HepG2 (cell line): ENCODE measurements at regions not wholly inside any gene's neighbourhood (a gene's known extent, or its start where the extent isn't known, plus 50 kb on each side); places are given as distances from the start of the nearest gene placed in this dataset.

ENCODE experiments used
- EZH2 ChIP-seq: conservative IDR thresholded peaks from 2 replicates; pipeline ENCODE4 v1.6.1; 2012; ENCODE audit warnings: mild to moderate bottlenecking, low read depth, low read length, moderate library complexity
- JUND ChIP-seq: sonication (generic); formaldehyde crosslinking; IDR thresholded peaks from 2 replicates; pipeline ENCODE4 v1.8.0; 2022; ENCODE audit warnings: mild to moderate bottlenecking, missing genetic modification reagents
- MAX ChIP-seq: IDR thresholded peaks from 2 replicates; pipeline ENCODE4 v1.6.1; 2012; ENCODE audit warnings: inconsistent platforms
- MYC ChIP-seq: sonication (generic); formaldehyde crosslinking; IDR thresholded peaks from 2 replicates; pipeline ENCODE4 v1.9.0; 2021; ENCODE audit warnings: missing genetic modification reagents, borderline replicate concordance
- NR2F2 ChIP-seq: IDR thresholded peaks from 2 replicates; pipeline ENCODE4 v1.6.1; 2012; ENCODE audit warnings: low read depth, inconsistent platforms, borderline replicate concordance
- POLR2A ChIP-seq, 2 experiments: IDR thresholded peaks; 2 replicates each; pipeline ENCODE4 v1.6.1; 2011; ENCODE audit warnings: low read depth in 2 of 2, low read length in 2 of 2, mild to moderate bottlenecking in 1 of 2, moderate library complexity in 1 of 2; ENCODE audit not compliant: insufficient read depth in 1 of 2
- TAF1 ChIP-seq: sonication (generic); formaldehyde crosslinking; IDR thresholded peaks from 2 replicates; pipeline ENCODE4 v1.4.0; 2020; ENCODE audit warnings: missing genetic modification reagents
- UBTF ChIP-seq: sonication (generic); formaldehyde crosslinking; IDR thresholded peaks from 2 replicates; pipeline ENCODE4 v1.4.0; 2020; ENCODE audit warnings: mild to moderate bottlenecking, missing genetic modification reagents
- ZNF143 ChIP-seq: sonication (generic); formaldehyde crosslinking; IDR thresholded peaks from 2 replicates; pipeline ENCODE4 v1.4.0; 2020; ENCODE audit warnings: missing genetic modification reagents
- ZNF546 ChIP-seq: sonication (generic); formaldehyde crosslinking; conservative IDR thresholded peaks from 2 replicates; pipeline ENCODE4 v1.8.1; 2023; ENCODE audit warnings: mild to moderate bottlenecking, missing genetic modification reagents
- ZNF615 ChIP-seq: sonication (generic); formaldehyde crosslinking; IDR thresholded peaks from 2 replicates; pipeline ENCODE4 v1.5.0; 2020; ENCODE audit warnings: mild to moderate bottlenecking, missing genetic modification reagents, borderline replicate concordance
- TF ChIP-seq, protein P1 (sequence below): sonication (generic); formaldehyde crosslinking; IDR thresholded peaks from 2 replicates; pipeline ENCODE4 v1.5.0; 2020; ENCODE audit warnings: mild to moderate bottlenecking, missing genetic modification reagents, moderate library complexity
- TF ChIP-seq, protein P2 (sequence below): sonication (generic); formaldehyde crosslinking; IDR thresholded peaks from 2 replicates; pipeline ENCODE4 v1.8.0; 2022; ENCODE audit warnings: missing genetic modification reagents, mild to moderate bottlenecking, moderate library complexity, borderline replicate concordance

DNA sequence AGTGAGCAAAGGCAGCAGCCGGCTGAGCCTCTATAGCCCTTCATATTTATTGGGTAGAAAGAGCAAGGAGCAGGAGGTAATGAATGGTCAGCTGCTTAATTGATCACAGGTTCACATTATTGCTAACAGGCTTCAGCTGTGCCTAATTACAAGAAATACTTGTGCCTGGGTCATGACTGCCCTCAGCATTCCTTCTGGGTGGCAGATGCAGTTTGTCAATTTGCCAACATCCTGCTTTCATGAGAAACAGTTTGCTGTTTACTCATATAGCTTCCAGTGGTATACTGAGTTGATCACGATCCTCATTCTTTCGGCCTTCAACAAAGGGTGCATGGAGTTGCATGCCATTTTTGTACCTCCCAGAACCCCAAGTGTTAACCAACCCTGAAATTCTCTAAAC, 81.0 kb upstream of the PLEKHG7 start:
- no peak for TF ChIP-seq JUND (CRISPR knock-in tag)
- no peak for TF ChIP-seq EZH2
- TF ChIP-seq, protein P1, sequence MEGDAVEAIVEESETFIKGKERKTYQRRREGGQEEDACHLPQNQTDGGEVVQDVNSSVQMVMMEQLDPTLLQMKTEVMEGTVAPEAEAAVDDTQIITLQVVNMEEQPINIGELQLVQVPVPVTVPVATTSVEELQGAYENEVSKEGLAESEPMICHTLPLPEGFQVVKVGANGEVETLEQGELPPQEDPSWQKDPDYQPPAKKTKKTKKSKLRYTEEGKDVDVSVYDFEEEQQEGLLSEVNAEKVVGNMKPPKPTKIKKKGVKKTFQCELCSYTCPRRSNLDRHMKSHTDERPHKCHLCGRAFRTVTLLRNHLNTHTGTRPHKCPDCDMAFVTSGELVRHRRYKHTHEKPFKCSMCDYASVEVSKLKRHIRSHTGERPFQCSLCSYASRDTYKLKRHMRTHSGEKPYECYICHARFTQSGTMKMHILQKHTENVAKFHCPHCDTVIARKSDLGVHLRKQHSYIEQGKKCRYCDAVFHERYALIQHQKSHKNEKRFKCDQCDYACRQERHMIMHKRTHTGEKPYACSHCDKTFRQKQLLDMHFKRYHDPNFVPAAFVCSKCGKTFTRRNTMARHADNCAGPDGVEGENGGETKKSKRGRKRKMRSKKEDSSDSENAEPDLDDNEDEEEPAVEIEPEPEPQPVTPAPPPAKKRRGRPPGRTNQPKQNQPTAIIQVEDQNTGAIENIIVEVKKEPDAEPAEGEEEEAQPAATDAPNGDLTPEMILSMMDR (CRISPR knock-in tag) = no peak
- no peak for TF ChIP-seq NR2F2
- TF ChIP-seq MAX = no peak
- no peak for TF ChIP-seq MYC (CRISPR knock-in tag)
- TF ChIP-seq ZNF546 (CRISPR knock-in tag) = no peak
- no peak for TF ChIP-seq POLR2A (IDR thresholded peaks at IDR 0.05; ENCODE audit: insufficient read depth in 1 of 2, low read depth in 2 of 2, low read length in 2 of 2)
- no peak for TF ChIP-seq UBTF (CRISPR knock-in tag)
- TF ChIP-seq, protein P2, sequence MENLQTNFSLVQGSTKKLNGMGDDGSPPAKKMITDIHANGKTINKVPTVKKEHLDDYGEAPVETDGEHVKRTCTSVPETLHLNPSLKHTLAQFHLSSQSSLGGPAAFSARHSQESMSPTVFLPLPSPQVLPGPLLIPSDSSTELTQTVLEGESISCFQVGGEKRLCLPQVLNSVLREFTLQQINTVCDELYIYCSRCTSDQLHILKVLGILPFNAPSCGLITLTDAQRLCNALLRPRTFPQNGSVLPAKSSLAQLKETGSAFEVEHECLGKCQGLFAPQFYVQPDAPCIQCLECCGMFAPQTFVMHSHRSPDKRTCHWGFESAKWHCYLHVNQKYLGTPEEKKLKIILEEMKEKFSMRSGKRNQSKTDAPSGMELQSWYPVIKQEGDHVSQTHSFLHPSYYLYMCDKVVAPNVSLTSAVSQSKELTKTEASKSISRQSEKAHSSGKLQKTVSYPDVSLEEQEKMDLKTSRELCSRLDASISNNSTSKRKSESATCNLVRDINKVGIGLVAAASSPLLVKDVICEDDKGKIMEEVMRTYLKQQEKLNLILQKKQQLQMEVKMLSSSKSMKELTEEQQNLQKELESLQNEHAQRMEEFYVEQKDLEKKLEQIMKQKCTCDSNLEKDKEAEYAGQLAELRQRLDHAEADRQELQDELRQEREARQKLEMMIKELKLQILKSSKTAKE (CRISPR knock-in tag) = no peak
- TF ChIP-seq ZNF143 (CRISPR knock-in tag) = no peak
- TF ChIP-seq TAF1 (CRISPR knock-in tag) = no peak
- TF ChIP-seq ZNF615 = no peak
